ENCODE measurements at regions not wholly inside any gene's neighbourhood (a gene's known extent, or its start where the extent isn't known, plus 50 kb on each side); places are given as distances from the start of the nearest gene placed in this dataset.

DNA sequence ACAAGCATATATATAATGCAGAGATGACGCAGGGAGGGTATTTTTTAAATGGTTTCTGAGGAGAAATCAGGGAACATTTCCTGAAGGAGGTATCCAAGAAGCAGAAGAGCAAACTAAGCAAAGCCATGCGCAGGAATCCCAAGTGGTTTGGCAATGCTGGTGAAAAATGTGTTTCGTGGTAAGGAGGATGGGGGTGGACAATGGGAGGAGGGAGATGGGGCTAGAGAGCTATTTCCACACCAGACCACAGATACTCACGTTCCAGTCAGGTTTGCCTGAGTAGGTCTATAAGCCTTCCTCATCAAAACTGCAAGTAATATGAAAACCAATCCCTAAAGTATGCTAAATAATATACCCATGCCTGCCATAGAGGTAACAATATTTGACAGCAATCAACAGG is 223.7 kb upstream of the MKLN1 start:
- TF ChIP-seq, protein P1, sequence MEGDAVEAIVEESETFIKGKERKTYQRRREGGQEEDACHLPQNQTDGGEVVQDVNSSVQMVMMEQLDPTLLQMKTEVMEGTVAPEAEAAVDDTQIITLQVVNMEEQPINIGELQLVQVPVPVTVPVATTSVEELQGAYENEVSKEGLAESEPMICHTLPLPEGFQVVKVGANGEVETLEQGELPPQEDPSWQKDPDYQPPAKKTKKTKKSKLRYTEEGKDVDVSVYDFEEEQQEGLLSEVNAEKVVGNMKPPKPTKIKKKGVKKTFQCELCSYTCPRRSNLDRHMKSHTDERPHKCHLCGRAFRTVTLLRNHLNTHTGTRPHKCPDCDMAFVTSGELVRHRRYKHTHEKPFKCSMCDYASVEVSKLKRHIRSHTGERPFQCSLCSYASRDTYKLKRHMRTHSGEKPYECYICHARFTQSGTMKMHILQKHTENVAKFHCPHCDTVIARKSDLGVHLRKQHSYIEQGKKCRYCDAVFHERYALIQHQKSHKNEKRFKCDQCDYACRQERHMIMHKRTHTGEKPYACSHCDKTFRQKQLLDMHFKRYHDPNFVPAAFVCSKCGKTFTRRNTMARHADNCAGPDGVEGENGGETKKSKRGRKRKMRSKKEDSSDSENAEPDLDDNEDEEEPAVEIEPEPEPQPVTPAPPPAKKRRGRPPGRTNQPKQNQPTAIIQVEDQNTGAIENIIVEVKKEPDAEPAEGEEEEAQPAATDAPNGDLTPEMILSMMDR (IDR thresholded peaks at IDR 0.05), result no peak
- no peak for TF ChIP-seq POLR2A (IDR thresholded peaks at IDR 0.05)
